Testis (tissue), 2 donors: ENCODE measurements at regions not wholly inside any gene's neighbourhood (a gene's known extent, or its start where the extent isn't known, plus 50 kb on each side); places are given as distances from the start of the nearest gene placed in this dataset.

ENCODE experiments used
- DNase-seq: peaks from one replicate; pipeline ENCODE4 v3.0.0-alpha.2; 2019
- H3K27ac ChIP-seq, 2 donors: fragments of 200-600 bp; sonication (generic); one replicate each; pipeline ENCODE4 v1.5.1; 2019
- H3K27me3 ChIP-seq: fragments of 200-600 bp; sonication (generic); one replicate; pipeline ENCODE4 v1.5.1; 2019
- H3K36me3 ChIP-seq: fragments of 200-600 bp; sonication (generic); one replicate; pipeline ENCODE4 v1.5.1; 2017; ENCODE audit warnings: low read depth; ENCODE audit errors: missing control alignments
- H3K4me1 ChIP-seq: fragments of 200-600 bp; sonication (generic); one replicate; pipeline ENCODE4 v1.5.1; 2019
- H3K4me3 ChIP-seq, 2 donors: fragments of 200-600 bp; sonication (generic); one replicate each; pipeline ENCODE4 v1.5.1; 2017 to 2019
- H3K9me3 ChIP-seq: fragments of 200-600 bp; sonication (generic); one replicate; pipeline ENCODE4 v1.5.1; 2017
- CTCF ChIP-seq, 3 experiments: fragments of 450-650 bp in 2 of 3; fragments of 200-600 bp in 1 of 3; sonication (generic) in 1 of 3; IDR thresholded peaks; one replicate each; pipeline ENCODE4 v1.5.1; 2016 to 2019; ENCODE audit warnings: antibody characterized with exemption in 3 of 3, mild to moderate bottlenecking in 2 of 3, moderate library complexity in 1 of 3
- POLR2A ChIP-seq: fragments of 450-650 bp; IDR thresholded peaks from one replicate; pipeline ENCODE4 v1.6.1; 2017; ENCODE audit warnings: antibody characterized with exemption, mild to moderate bottlenecking, moderate library complexity
- WGBS, 2 donors: methylation state at CpG; one replicate each; pipeline ENCODE4 v1.1.5; 2018; 5-methylcytosine and 5-hydroxymethylcytosine counted together
- intact Hi-C: fragments of 100-400 bp; cut with DNase I; formaldehyde crosslinking; loops from one replicate; pipeline ENCODE4 v1.15.1; 2023; ENCODE audit warnings: low total_unique reads

GRCh38 chr9:118701985-118702384, 667.2 kb downstream of the BRINP1 start:
- intact Hi-C loops: no loop called here
- H3K27me3 ChIP-seq: no peaks in the 10 kb centered on the region
- TF ChIP-seq POLR2A (no peak), CTCF (IDR thresholded peaks at IDR 0.05) (no peak)
- no peak overlapping the region for H3K27ac ChIP-seq
- no peak overlapping the region for H3K4me3 ChIP-seq
- no peaks in the 10 kb centered on the region for H3K4me1 ChIP-seq
- DNase-seq: no peak
- no peaks in the 10 kb centered on the region for H3K36me3 ChIP-seq
- H3K9me3 ChIP-seq: no peaks in the 10 kb centered on the region

- WGBS, 2 donors: 91 to 96% methylated on average over 1 of the region's 1 CpG
- DNase-seq: no peak
- Histone ChIP-seq H3K4me1 (no peaks in the 10 kb centered on the region), H3K4me3 (no peak overlapping the region), H3K27me3 (no peaks in the 10 kb centered on the region), H3K9me3 (no peaks in the 10 kb centered on the region), H3K36me3 (no peaks in the 10 kb centered on the region), H3K27ac (no peak overlapping the region)
- TF ChIP-seq CTCF (IDR thresholded peaks at IDR 0.05) (no peak), POLR2A (no peak)
- intact Hi-C loops: no loop called here
These were observed 657.4 kb downstream of the BRINP1 start for GRCh38 chr9:118711843-118712242.

- Histone ChIP-seq H3K36me3 (no peaks in the 10 kb centered on the region), H3K27me3 (no peaks in the 10 kb centered on the region), H3K4me1 (no peaks in the 10 kb centered on the region), H3K4me3 (no peak overlapping the region), H3K27ac (no peak overlapping the region), H3K9me3 (no peaks in the 10 kb centered on the region)
- intact Hi-C loops: no loop called here
- no peak for DNase-seq
- WGBS, 2 donors: 81 to 83% methylated on average over 3 of the region's 3 CpGs
- TF ChIP-seq POLR2A (no peak), CTCF (IDR thresholded peaks at IDR 0.05) (no peak)
These were observed 648.0 kb downstream of the BRINP1 start for GRCh38 chr9:118721276-118721675.

GRCh38 chr9:118721923-118722322, 647.3 kb downstream of the BRINP1 start:
- no peak for DNase-seq
- no peak overlapping the region for H3K27ac ChIP-seq
- no peak for TF ChIP-seq POLR2A
- TF ChIP-seq CTCF (IDR thresholded peaks at IDR 0.05): no peak
- H3K9me3 ChIP-seq: no peaks in the 10 kb centered on the region
- H3K36me3 ChIP-seq: no peaks in the 10 kb centered on the region
- intact Hi-C loops: no loop called here
- 62 to 83% methylated on average over 2 of the region's 2 CpGs for WGBS, 2 donors
- no peaks in the 10 kb centered on the region for H3K27me3 ChIP-seq
- H3K4me3 ChIP-seq: no peak overlapping the region
- H3K4me1 ChIP-seq: no peaks in the 10 kb centered on the region

- Histone ChIP-seq H3K4me3 (no peak overlapping the region), H3K27ac (no peak overlapping the region), H3K27me3 (no peaks in the 10 kb centered on the region), H3K4me1 (no peaks in the 10 kb centered on the region), H3K9me3 (no peaks in the 10 kb centered on the region), H3K36me3 (no peaks in the 10 kb centered on the region)
- TF ChIP-seq CTCF (IDR thresholded peaks at IDR 0.05) (no peak), POLR2A (no peak)
- intact Hi-C loops: no loop called here
- 95 to 98% methylated on average over 2 of the region's 2 CpGs for WGBS, 2 donors
- no peak for DNase-seq
These were observed 639.3 kb downstream of the BRINP1 start for GRCh38 chr9:118729981-118730380.
